ENCODE measurements at regions not wholly inside any gene's neighbourhood (a gene's known extent, or its start where the extent isn't known, plus 50 kb on each side); places are given as distances from the start of the nearest gene placed in this dataset.
A peak's percentile ranks its signal among the peaks of the same experiment; 100 is the strongest.

GRCh38 chrX:40931921-40932320 lies 153.3 kb upstream of the USP9X start:
- peaks cover 7% of the 10 kb centered on the region for H3K27me3 ChIP-seq (ENCODE audit: control insufficient read depth, insufficient read depth, low read length)
- no peak overlapping the region for H3K27ac ChIP-seq (ENCODE audit: low read depth, low read length)
- H3K4me3 ChIP-seq (ENCODE audit: low read depth, low read length) = no peak overlapping the region
- DNase-seq (ENCODE audit: low read depth in 4 of 6, low spot score in 6 of 6) = peak in 1 of 6 donors; percentile 10
- WGBS (ENCODE audit: insufficient coverage) = 84% methylated on average over 2 of the region's 2 CpGs
- H3K4me1 ChIP-seq (ENCODE audit: control insufficient read depth, insufficient read depth, low read length) = no peaks in the 10 kb centered on the region
- no peaks in the 10 kb centered on the region for H3K9me3 ChIP-seq (ENCODE audit: control insufficient read depth, insufficient read depth, low read length)
- H3K36me3 ChIP-seq (ENCODE audit: control insufficient read depth, insufficient read depth, low read length) = no peaks in the 10 kb centered on the region

- Histone ChIP-seq H3K4me1 (ENCODE audit: control insufficient read depth, insufficient read depth, low read length) (no peaks in the 10 kb centered on the region), H3K27me3 (ENCODE audit: control insufficient read depth, insufficient read depth, low read length) (peaks cover 7% of the 10 kb centered on the region), H3K9me3 (ENCODE audit: control insufficient read depth, insufficient read depth, low read length) (no peaks in the 10 kb centered on the region), H3K27ac (ENCODE audit: low read depth, low read length) (peak overlapping the region; percentile 74), H3K4me3 (ENCODE audit: low read depth, low read length) (no peak overlapping the region), H3K36me3 (ENCODE audit: control insufficient read depth, insufficient read depth, low read length) (no peaks in the 10 kb centered on the region)
- peak in 3 of 6 donors; percentile 2 to 43 (median 6) for DNase-seq (ENCODE audit: low read depth in 4 of 6, low spot score in 6 of 6)
- WGBS (ENCODE audit: insufficient coverage) = 35% methylated on average over 3 of the region's 7 CpGs
These were observed 152.0 kb upstream of the USP9X start for GRCh38 chrX:40933132-40933705.

GRCh38 chrX:40933706-40934425 lies 151.4 kb upstream of the USP9X start:
- no peaks in the 10 kb centered on the region for H3K4me1 ChIP-seq (ENCODE audit: control insufficient read depth, insufficient read depth, low read length)
- peak overlapping the region; percentile 74 for H3K27ac ChIP-seq (ENCODE audit: low read depth, low read length)
- peak in 2 of 6 donors; percentile 0 to 19 for DNase-seq (ENCODE audit: low read depth in 4 of 6, low spot score in 6 of 6)
- H3K4me3 ChIP-seq (ENCODE audit: low read depth, low read length) = no peak overlapping the region
- H3K9me3 ChIP-seq (ENCODE audit: control insufficient read depth, insufficient read depth, low read length) = no peaks in the 10 kb centered on the region
- no peaks in the 10 kb centered on the region for H3K36me3 ChIP-seq (ENCODE audit: control insufficient read depth, insufficient read depth, low read length)
- H3K27me3 ChIP-seq (ENCODE audit: control insufficient read depth, insufficient read depth, low read length) = peaks cover 8% of the 10 kb centered on the region
- WGBS (ENCODE audit: insufficient coverage) = 0% methylated on average over 1 of the region's 5 CpGs

GRCh38 chrX:40936827-40937226 lies 148.4 kb upstream of the USP9X start:
- WGBS (ENCODE audit: insufficient coverage) = 92% methylated on average over 6 of the region's 6 CpGs

GRCh38 chrX:40938423-40938822 lies 146.8 kb upstream of the USP9X start:
- Histone ChIP-seq H3K27me3 (ENCODE audit: control insufficient read depth, insufficient read depth, low read length) (peaks cover 2% of the 10 kb centered on the region), H3K9me3 (ENCODE audit: control insufficient read depth, insufficient read depth, low read length) (no peaks in the 10 kb centered on the region), H3K27ac (ENCODE audit: low read depth, low read length) (no peak overlapping the region), H3K4me1 (ENCODE audit: control insufficient read depth, insufficient read depth, low read length) (no peaks in the 10 kb centered on the region), H3K4me3 (ENCODE audit: low read depth, low read length) (no peak overlapping the region), H3K36me3 (ENCODE audit: control insufficient read depth, insufficient read depth, low read length) (no peaks in the 10 kb centered on the region)
- WGBS (ENCODE audit: insufficient coverage) = 86% methylated on average over 3 of the region's 5 CpGs
- DNase-seq (ENCODE audit: low read depth in 4 of 6, low spot score in 6 of 6) = no peak

More at GRCh38 chrX:40936827-40937226, 148.4 kb upstream of the USP9X start:
- peaks cover 8% of the 10 kb centered on the region for H3K27me3 ChIP-seq (ENCODE audit: control insufficient read depth, insufficient read depth, low read length)
- no peak overlapping the region for H3K4me3 ChIP-seq (ENCODE audit: low read depth, low read length)
- H3K27ac ChIP-seq (ENCODE audit: low read depth, low read length) = no peak overlapping the region
- H3K36me3 ChIP-seq (ENCODE audit: control insufficient read depth, insufficient read depth, low read length) = no peaks in the 10 kb centered on the region
- no peaks in the 10 kb centered on the region for H3K9me3 ChIP-seq (ENCODE audit: control insufficient read depth, insufficient read depth, low read length)
- no peaks in the 10 kb centered on the region for H3K4me1 ChIP-seq (ENCODE audit: control insufficient read depth, insufficient read depth, low read length)
- DNase-seq (ENCODE audit: low read depth in 4 of 6, low spot score in 6 of 6) = no peak

- Histone ChIP-seq H3K27me3 (ENCODE audit: control insufficient read depth, insufficient read depth, low read length) (peaks cover 2% of the 10 kb centered on the region), H3K27ac (ENCODE audit: low read depth, low read length) (no peak overlapping the region), H3K4me1 (ENCODE audit: control insufficient read depth, insufficient read depth, low read length) (no peaks in the 10 kb centered on the region), H3K9me3 (ENCODE audit: control insufficient read depth, insufficient read depth, low read length) (no peaks in the 10 kb centered on the region), H3K4me3 (ENCODE audit: low read depth, low read length) (no peak overlapping the region), H3K36me3 (ENCODE audit: control insufficient read depth, insufficient read depth, low read length) (no peaks in the 10 kb centered on the region)
- no peak for DNase-seq (ENCODE audit: low read depth in 4 of 6, low spot score in 6 of 6)
- no CpG with 5 or more reads among the region's 1 CpG for WGBS (ENCODE audit: insufficient coverage)
These were observed 142.1 kb upstream of the USP9X start for GRCh38 chrX:40943093-40943641.

GRCh38 chrX:40945361-40945713 lies 139.9 kb upstream of the USP9X start:
- peak in 2 of 6 donors; percentile 0 to 13 for DNase-seq (ENCODE audit: low read depth in 4 of 6, low spot score in 6 of 6)
- Histone ChIP-seq H3K4me3 (ENCODE audit: low read depth, low read length) (no peak overlapping the region), H3K4me1 (ENCODE audit: control insufficient read depth, insufficient read depth, low read length) (no peaks in the 10 kb centered on the region), H3K36me3 (ENCODE audit: control insufficient read depth, insufficient read depth, low read length) (no peaks in the 10 kb centered on the region), H3K9me3 (ENCODE audit: control insufficient read depth, insufficient read depth, low read length) (no peaks in the 10 kb centered on the region), H3K27me3 (ENCODE audit: control insufficient read depth, insufficient read depth, low read length) (peaks cover under 1% of the 10 kb centered on the region), H3K27ac (ENCODE audit: low read depth, low read length) (no peak overlapping the region)
- WGBS (ENCODE audit: insufficient coverage) = 78% methylated on average over 4 of the region's 5 CpGs

GRCh38 chrX:40947276-40947675 lies 138.0 kb upstream of the USP9X start:
- no peak for DNase-seq (ENCODE audit: low read depth in 4 of 6, low spot score in 6 of 6)
- H3K4me3 ChIP-seq (ENCODE audit: low read depth, low read length) = no peak overlapping the region
- no peaks in the 10 kb centered on the region for H3K4me1 ChIP-seq (ENCODE audit: control insufficient read depth, insufficient read depth, low read length)
- H3K27me3 ChIP-seq (ENCODE audit: control insufficient read depth, insufficient read depth, low read length) = peaks cover 4% of the 10 kb centered on the region
- WGBS (ENCODE audit: insufficient coverage) = 84% methylated on average over 3 of the region's 3 CpGs
- no peak overlapping the region for H3K27ac ChIP-seq (ENCODE audit: low read depth, low read length)
- H3K36me3 ChIP-seq (ENCODE audit: control insufficient read depth, insufficient read depth, low read length) = no peaks in the 10 kb centered on the region
- H3K9me3 ChIP-seq (ENCODE audit: control insufficient read depth, insufficient read depth, low read length) = no peaks in the 10 kb centered on the region

- no peaks in the 10 kb centered on the region for H3K36me3 ChIP-seq (ENCODE audit: control insufficient read depth, insufficient read depth, low read length)
- H3K4me1 ChIP-seq (ENCODE audit: control insufficient read depth, insufficient read depth, low read length) = no peaks in the 10 kb centered on the region
- H3K27ac ChIP-seq (ENCODE audit: low read depth, low read length) = no peak overlapping the region
- no peak for DNase-seq (ENCODE audit: low read depth in 4 of 6, low spot score in 6 of 6)
- 87% methylated on average over 3 of the region's 7 CpGs for WGBS (ENCODE audit: insufficient coverage)
- peaks cover 4% of the 10 kb centered on the region for H3K27me3 ChIP-seq (ENCODE audit: control insufficient read depth, insufficient read depth, low read length)
- H3K9me3 ChIP-seq (ENCODE audit: control insufficient read depth, insufficient read depth, low read length) = no peaks in the 10 kb centered on the region
- H3K4me3 ChIP-seq (ENCODE audit: low read depth, low read length) = no peak overlapping the region
These were observed 136.2 kb upstream of the USP9X start for GRCh38 chrX:40949071-40949470.

GRCh38 chrX:40950546-40950945 lies 134.7 kb upstream of the USP9X start:
- H3K4me3 ChIP-seq (ENCODE audit: low read depth, low read length) = no peak overlapping the region
- no peaks in the 10 kb centered on the region for H3K9me3 ChIP-seq (ENCODE audit: control insufficient read depth, insufficient read depth, low read length)
- H3K27me3 ChIP-seq (ENCODE audit: control insufficient read depth, insufficient read depth, low read length) = peaks cover 4% of the 10 kb centered on the region
- H3K36me3 ChIP-seq (ENCODE audit: control insufficient read depth, insufficient read depth, low read length) = no peaks in the 10 kb centered on the region
- 33% methylated on average over 1 of the region's 1 CpG for WGBS (ENCODE audit: insufficient coverage)
- H3K4me1 ChIP-seq (ENCODE audit: control insufficient read depth, insufficient read depth, low read length) = no peaks in the 10 kb centered on the region
- no peak overlapping the region for H3K27ac ChIP-seq (ENCODE audit: low read depth, low read length)
- DNase-seq (ENCODE audit: low read depth in 4 of 6, low spot score in 6 of 6) = no peak

All from spinal cord (tissue), 9 donors.